GM19023 (cell line): ENCODE measurements at regions not wholly inside any gene's neighbourhood (a gene's known extent, or its start where the extent isn't known, plus 50 kb on each side); places are given as distances from the start of the nearest gene placed in this dataset.
"Not testable (repeated sequence)": the region's sequence is repeated elsewhere in the genome, so short reads cannot be mapped to it uniquely, and the experiment has no call there.

ENCODE experiments used
- ATAC-seq: cut with Tn5 transposase; IDR thresholded peaks from one replicate; pipeline ENCODE4 v1.9.1; 2021; ENCODE audit warnings: mild to moderate bottlenecking, moderate library complexity; ENCODE audit not compliant: unreplicated experiment

DNA sequence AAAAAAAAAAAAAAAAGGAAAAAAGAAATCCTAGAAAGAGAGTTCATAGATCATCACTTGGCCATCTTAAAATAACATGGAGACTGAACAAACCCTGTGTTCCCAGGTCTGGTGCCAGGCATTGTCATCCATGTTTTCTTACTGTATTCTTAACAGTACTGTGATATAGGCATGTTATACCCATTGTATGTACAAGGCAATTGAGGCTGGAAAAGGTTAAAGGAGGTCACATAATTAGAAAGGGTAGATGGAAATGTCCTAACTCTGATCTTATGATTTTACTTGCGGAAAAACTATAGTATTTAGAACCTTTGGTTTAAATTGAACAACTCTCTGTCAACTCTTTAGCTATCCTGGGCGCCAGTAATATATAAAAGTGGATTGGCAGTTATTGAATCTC, 478.2 kb upstream of the RGS6 start:
- ATAC-seq = no peak

DNA sequence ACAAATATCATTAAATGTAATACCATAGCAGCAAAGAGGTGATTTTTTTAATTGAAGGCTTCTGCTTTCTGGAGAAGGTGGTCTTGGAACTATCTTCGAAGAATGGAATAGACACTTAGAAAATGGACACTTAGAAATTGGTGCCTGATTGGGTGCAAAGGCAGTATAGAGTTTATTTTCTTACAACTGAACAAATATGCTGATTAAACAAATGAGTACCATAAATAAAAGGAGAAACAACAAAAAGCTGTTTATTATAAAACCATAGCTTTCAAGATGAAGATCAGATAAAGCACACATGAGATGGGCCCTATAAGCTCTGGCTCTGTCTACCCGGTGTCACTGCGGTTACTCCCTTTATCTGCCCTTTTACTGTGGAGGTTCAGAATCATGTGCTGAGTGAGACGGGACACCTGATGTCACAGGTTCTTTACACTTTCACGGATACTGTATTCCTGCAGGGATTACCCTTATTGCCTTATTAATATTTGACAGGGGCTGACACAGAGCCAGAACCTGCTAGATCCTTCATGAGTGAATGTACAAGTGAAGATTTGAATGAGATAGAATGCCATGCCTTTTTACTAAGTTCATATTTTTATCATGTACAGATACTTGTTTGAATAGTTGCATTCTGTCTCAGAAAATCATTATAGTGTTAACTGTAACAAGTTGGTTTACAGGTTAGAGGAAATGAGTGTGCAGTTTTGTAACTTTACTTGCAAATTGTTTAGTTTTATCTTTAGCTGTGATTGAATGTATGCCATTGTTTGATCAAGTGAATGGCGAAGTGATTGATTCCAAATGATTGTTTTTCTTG, 477.5 kb upstream of the RGS6 start:
- ATAC-seq = no peak

DNA sequence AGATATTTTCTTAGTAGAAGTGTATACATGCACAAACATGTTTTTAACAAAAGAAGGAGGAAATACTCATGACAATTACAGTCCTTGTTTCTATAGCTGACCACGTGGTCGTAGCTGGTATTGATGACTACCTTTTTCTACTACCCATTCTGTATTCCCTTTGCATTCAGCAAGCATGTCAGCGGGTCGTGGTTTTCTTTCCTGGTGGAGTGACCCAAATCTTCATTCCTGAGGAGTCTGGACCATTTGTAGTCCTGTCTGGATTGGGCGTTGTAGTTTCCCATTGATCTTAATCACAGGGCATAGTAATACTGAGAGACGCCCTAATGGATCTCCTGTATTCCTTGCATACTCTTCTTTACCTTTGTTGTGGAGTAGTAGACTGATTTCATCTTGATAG, 472.1 kb upstream of the RGS6 start:
- ATAC-seq = no peak

DNA sequence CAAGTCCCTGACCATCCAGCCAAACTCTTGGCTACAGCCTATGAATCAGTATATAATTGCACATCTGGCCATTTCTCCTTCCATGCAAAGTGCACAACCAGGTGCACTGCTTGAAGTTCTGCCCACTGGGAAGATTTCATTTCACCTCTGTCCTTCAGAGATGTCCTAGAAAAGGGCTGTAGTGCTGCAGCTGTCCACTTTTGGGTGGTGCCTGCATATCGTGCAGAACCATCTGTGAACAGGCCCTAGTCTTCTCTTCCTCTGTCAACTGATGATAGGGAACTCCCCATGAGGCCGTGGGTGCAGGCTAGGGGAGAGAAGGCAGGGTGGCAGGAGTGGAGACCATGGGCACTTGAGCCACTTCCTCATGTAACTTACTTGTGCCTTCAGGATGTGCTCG, 470.6 kb upstream of the RGS6 start:
- not testable (repeated sequence) for ATAC-seq

DNA sequence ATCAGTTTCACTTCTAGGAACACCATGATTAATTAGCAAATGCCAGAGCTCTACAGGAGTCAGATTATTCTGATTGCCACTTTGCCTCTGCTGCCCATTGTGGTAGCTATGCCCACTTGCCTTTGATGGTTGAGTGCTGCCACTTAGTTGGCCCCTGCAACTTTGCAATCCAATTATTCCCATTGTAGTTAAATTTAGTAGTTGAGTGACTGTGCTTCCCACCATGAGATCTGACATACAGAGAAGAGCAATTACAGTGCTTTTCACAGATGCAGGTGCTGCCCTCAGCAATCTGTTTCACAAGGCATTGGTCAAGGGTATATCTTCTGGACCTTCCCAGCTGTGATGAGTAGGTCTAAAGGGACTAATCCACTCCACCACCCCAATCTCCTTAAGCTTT, 468.4 kb upstream of the RGS6 start:
- no peak for ATAC-seq

DNA sequence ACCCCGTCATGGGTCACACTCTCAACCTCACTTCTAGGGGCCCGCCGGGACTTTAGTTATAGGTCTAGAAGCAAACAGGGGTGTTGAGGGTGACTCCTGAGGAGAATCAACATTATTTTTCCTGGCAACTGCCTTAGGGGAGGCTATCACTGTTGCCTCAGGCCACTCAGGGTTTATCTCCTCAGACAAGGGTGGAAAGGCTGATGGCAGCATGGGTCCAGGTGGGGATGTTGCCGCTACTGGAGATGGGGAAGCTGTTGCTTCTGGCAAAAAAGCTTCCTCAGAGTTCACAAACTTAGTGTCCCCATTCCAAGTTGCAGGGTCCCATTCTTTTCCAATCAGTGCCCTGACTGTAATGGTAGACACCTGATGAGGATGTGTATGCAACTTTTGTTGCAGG, 467.4 kb upstream of the RGS6 start:
- no peak for ATAC-seq

DNA sequence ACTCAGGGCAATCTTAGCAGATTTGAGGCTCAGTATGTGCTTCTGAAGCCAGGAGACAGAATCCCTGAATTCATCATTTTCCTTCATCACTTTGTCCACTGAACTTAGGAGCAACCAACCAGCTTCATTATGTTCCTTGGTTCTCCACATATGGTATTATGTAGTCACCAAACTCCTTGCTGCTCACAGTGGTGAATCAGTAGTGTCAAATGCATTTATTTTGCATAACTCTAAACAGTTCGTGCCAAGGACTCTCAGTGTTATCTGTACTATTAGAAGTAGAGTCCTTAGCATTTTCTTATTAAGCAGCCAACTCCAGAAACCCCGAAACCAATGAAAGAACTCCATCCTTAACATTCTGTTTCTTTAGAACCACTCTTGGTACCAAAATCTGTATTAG, 466.9 kb upstream of the RGS6 start:
- no peak for ATAC-seq

DNA sequence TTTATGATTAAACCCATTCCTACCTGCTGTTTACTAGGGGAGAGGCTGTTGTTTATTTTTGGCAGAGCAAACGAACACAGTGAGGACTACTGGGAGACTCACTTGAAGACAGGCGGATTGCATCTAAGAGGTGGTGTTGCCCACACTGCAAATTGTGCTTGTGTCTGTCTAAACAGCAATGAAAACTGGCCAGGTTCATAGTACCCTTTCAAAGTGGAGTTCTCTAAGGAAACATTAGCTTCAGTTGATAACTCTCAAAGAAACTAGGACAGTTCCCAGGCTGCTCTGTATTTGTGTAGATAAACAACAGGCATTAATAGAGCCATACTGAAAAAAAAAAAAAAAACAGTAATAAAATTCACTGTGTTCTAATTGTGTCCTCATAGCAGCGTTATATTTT, 466.0 kb upstream of the RGS6 start:
- no peak for ATAC-seq

DNA sequence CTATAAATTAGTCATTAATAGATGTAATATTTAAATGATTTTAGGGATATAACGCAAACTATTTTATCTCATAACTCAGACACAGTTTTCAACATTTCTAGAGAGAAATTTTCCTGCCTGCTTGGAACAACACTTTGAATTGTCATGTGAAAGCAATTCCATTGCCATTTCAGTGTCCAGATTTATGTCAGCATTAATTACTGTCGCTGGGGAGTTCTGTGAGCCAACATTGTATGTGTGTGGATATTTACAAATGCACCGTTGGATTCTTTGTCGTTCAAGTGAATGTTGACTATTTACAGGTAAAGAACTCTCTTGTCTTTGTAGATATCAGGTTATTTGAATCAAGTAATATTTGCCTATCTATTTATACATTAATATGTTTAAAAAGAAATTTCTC, 465.3 kb upstream of the RGS6 start:
- no peak for ATAC-seq

DNA sequence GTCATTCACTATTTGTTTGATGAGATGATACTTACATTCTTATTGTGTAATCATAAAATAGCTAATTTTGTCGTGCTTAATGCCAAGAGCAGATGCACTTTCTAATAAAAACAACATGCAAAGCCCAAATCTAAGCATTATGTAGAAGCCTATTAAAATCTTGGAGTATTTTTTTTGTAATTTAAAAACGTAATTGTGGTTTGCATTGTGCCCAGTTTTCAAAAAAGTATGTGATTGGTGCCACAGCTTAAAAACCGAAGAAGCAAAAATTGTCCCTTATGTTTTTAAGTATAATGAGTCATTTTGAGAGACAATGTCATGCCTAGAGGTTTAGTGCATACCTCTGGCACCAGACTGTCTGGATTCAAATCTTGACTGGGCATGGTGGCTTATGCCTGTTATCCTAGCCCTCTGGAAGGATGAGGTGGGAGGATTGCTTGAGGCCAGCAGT, 464.8 kb upstream of the RGS6 start:
- no peak for ATAC-seq

DNA sequence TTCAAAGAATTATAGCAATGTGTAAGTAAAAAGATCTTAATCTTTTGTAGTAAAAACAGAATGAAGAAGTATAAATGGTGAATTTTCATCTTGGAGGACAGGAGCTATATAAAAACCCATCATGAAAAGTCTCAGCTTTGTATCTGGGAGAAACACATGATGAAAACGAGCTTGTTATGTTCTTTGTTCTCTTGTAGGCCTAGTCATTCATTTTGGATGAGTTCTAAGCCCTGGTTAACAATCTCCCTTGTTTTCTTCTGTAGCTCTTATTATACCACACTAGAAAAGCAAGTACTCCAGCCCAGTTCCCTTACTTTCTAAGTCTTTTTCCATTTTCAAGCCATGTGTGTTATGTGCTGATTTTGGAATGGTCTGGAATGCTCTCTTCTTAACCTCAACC, 463.5 kb upstream of the RGS6 start:
- ATAC-seq = no peak

DNA sequence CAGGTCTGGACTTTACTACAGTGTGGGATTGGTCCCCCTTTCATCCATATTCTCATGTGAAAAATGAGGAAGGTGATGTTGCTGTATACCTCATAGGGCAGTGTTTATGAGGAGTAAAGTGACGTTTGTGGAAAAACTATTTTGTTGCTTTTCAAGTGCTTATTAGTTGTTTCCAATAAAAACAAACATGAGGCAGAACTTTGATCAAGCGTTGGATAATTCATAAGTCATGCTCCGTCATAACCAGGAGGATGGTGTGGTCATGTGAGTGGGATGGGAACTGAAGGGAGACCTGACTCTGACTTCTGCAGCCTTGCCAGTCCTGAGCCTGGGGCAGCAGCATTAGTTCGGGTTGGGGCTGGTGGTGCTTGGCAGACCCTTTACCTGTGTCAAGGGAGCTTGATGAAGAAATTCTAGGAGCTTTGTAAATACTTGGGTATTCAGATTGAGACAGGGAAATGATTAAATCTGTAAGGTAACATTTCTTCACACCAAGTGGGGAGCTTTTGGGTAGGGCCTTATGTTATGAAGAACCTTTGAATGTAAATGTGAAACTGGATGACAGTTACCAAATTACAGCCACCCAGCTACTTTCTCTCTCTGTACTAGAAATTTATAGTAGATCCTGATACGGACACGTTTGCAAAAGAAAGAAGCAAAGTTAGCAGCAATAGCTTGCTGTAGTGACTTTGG, 462.4 kb upstream of the RGS6 start:
- no peak for ATAC-seq

DNA sequence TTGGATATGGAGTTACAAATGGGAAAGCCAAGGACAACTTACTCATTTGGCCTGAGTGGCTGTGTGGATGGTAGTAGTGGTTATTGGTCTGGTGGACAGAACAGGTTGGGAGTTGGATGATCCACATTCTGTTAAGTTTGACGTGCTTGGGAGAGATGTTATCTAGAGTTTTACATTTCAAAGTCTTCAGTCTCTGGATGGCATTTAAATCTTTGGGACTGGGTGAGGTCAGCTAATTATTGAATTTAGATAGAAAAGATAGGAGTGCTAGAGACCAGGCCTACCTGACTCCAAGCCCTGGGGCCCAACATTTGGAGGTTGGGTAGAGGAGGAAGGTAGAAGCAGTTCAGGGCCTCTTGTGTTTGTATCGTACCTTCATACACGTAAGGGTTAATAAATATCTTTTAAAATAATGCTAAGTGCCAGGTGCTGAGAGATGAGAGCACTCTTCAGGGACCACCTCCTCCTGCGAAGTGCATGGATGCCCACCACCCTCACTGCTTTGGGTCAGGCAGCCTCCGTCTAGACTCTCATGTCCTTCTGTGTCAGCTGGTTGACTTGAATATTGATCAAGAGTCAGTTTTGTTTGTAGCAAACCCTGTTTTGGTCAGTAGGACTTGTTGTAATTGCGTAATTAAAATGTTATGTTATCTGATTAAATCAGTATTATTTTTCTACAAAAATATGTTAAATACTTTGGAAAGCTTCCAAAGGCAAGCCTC, 460.4 kb upstream of the RGS6 start:
- ATAC-seq = no peak

DNA sequence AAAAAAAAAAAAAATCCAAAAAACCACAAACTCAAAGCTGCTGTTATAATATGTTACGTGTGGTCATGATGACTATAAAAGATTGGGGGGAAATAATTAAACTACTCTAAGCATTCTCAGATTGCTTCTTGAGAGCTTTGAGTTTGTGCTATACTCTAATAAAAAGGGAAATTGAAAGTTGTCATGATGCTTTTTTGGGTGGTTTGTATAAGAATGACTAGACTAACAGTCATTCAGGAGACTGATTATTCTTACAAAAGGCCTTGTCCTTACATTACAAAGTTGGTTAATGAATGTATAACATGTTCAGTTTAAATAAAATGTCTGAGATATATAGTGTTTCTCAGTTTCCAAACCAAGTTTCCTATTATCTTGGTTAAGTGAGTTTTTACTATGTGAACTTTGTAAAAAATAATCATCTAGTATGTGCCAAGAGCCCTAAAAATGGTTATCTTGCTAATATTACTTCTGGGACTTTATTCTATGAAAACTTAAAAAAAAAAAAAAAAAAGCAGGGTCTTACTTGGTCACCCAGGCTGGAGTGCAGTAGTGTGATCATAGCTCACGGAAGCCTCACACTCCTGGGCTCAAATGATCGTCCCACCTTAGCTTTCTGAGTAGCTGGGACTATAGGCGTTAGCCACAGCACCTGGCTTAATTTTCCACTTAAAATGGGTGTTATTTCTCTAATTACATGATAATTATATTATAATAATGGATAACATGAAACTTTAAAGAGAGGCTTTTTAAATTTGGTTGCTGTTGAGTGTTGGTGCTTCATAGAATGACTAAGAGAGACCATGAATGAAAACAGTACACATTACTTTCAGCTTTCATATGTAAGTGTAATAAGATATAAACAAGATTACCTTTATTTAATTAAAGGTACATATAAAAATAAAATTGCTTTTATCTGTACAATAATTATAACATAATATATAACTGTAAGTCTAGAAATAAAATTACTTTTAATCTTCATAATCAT, 459.6 kb upstream of the RGS6 start:
- ATAC-seq = no peak

DNA sequence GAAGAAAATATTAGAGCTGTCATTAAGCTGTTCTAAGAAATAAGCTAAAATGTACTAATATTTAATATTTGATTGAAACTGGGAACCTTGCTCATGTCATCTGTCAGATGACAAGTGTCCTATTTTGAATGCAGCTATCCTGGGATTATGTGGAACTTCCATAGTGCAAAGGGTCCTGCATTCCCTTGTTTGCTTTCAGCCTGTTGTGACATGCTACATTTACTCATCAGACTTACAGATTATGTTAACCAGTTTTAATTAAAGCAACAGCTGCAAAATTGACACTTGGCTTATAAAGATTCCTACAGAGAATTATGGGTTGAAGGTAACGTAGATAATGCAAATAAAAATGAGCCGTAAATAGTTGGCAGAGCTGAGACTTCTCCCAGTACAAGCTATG, 458.4 kb upstream of the RGS6 start:
- no peak for ATAC-seq

DNA sequence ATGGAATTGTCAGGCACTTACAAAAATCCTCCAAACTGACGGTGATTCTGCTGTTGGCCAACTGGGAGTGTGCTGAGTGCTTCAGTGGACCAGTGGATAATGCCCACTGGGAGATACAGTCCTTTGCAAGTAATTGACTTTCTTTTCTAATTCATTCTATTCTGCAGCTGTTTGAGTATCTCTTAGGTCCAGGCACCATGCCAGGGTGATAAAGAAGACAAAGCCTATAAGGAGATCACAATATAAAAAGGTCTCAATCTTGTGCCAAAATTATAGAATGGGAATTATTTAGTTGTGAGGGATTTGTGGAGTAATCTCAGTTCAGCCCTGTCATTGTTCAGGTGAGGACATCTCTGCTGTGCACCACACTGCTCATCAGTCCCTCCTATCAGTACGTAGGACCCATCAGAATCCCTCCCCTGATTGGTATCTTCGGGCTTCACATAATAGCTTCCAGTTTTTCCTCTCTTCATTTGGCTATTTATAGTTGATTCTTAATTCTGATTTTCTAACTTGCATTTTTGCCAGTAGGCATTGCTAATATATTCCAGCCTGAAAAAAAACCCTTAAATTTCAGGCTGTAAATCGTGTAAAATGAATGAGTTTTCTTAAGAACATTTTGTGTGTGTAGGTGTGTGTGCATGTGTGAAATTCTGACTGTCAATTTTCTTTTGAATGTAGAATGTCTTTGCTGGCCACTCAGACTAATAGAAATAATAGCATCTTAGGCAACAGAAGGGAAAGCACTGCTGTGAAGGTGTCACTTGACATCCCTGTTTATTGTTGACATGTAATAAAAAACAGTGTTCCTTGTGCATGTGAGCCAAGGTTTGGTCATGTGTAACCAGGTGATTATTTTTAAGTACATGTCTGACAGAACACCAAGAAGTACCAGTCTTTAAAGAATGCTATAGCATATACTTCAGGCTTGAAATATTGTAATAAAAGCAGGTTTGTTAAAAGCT, 457.6 kb upstream of the RGS6 start:
- ATAC-seq = no peak

DNA sequence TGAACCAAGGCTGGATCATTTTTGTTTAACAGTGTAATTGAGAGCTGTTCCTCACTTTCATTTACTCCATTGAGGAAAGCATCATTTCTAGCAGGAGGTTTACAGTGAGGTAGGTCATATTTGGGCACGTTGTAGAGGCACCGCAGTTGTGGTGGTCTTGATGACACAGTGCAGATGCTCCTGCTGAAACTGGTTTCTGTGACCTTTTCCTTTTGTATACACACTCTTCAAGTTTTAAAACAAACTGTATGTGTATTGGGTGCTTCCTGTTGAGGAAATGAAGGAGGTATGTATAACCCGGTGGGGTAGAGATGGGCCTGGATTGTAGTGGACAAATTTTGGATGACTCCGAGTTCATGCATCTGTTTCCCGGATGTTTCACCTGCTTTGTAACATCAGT, 456.3 kb upstream of the RGS6 start:
- no peak for ATAC-seq

DNA sequence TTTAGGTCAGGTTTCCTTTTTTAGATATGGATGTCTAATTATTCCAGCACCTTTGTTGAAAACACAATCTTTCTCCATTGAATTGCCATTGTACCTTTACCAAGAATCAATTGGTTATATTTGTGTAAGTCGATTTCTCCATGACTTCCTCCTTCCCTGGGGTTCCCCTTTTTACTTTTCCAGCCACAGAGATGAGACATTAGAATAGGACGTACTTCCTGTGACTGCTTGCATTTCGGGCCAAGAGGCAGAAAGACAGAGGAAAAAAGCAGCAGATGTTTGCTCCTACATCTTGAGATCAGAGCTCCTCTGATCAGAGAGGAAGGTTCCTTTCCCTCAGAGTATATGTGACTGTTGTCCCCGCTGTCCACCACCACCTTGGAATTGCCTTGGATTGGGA, 453.7 kb upstream of the RGS6 start:
- ATAC-seq = no peak

DNA sequence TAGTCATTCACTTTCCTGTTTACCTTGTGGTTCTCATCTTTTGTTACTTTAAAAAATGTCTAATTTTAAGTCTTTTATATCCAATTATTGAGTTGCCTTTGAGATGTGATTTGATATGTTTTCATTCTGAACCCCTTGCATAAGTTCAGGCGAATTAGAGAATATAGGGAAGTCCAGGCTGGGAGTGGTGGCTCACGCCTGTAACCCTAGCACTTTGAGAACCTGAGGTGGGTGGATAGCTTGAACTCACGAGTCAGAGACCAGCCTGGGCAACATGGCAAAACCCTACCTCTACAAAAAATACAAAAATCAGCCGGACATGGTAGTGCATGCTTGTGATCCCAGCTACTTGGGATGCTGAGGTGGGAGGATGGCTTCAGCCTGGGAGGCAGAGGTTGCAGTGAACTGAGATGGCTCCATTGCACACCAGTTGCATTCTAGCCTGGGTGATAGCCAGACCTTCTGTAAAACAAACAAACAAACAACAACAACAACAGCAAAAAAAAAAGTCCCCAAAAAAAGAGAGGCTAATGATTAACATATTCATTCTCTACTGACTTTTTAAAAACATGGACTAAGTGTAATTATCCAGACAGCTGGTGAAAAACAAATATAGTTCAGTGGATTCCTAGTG, 451.1 kb upstream of the RGS6 start:
- no peak for ATAC-seq
